HFFc6 (cell line): ENCODE measurements at regions not wholly inside any gene's neighbourhood (a gene's known extent, or its start where the extent isn't known, plus 50 kb on each side); places are given as distances from the start of the nearest gene placed in this dataset.

ENCODE experiments used
- DNase-seq: peaks from one replicate; pipeline ENCODE4 v3.0.0-alpha.2; 2018
- H3K27ac Mint-ChIP-seq: 2 replicates; pipeline ENCODE4 v1.8.0; 2020; ENCODE audit warnings: mild to moderate bottlenecking, mixed read lengths
- H3K27me3 Mint-ChIP-seq: 2 replicates; pipeline ENCODE4 v1.8.0; 2021; ENCODE audit warnings: mild to moderate bottlenecking, moderate library complexity, mixed read lengths; ENCODE audit not compliant: insufficient read depth
- H3K36me3 Mint-ChIP-seq: 2 replicates; pipeline ENCODE4 v1.8.0; 2021; ENCODE audit warnings: low read depth, mixed read lengths
- H3K4me1 Mint-ChIP-seq: 2 replicates; pipeline ENCODE4 v1.8.0; 2020; ENCODE audit warnings: low read depth, mixed read lengths
- H3K4me3 Mint-ChIP-seq: 2 replicates; pipeline ENCODE4 v1.8.0; 2020; ENCODE audit warnings: mild to moderate bottlenecking, moderate library complexity, mixed read lengths
- H3K9me3 Mint-ChIP-seq: 2 replicates; pipeline ENCODE4 v1.8.0; 2020; ENCODE audit warnings: mild to moderate bottlenecking, mixed read lengths
- TF ChIP-seq, protein P1 (sequence below): fragments of 200-600 bp; sonication (generic); IDR thresholded peaks from 2 replicates; pipeline ENCODE4 v1.5.0; 2021; ENCODE audit warnings: antibody characterized with exemption, mild to moderate bottlenecking

DNA sequence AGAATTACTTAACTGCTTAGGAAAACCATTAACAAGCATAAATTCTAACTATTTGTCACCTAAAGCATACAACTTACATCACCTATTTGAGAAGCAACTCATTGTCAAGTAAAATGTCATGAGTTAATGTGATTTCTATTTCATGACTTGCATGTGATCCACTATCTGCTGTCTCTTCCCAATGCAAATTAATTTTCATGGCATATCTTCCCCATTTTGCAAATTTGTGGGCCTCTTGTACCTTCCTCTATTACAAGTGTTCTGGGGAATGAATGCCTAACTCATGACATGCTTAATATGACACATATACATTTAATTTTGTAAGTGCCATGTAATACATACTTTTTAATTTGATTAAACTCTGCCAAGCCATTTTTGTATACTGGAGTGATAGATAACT, 81.1 kb upstream of the EDNRB start:
- DNase-seq: no peak
- Mint-ChIP-seq H3K4me3 (no peak overlapping the region), H3K27me3 (no peaks in the 10 kb centered on the region), H3K9me3 (peaks cover 32% of the 10 kb centered on the region), H3K36me3 (no peaks in the 10 kb centered on the region), H3K4me1 (no peaks in the 10 kb centered on the region), H3K27ac (no peak overlapping the region)
- TF ChIP-seq, protein P1, sequence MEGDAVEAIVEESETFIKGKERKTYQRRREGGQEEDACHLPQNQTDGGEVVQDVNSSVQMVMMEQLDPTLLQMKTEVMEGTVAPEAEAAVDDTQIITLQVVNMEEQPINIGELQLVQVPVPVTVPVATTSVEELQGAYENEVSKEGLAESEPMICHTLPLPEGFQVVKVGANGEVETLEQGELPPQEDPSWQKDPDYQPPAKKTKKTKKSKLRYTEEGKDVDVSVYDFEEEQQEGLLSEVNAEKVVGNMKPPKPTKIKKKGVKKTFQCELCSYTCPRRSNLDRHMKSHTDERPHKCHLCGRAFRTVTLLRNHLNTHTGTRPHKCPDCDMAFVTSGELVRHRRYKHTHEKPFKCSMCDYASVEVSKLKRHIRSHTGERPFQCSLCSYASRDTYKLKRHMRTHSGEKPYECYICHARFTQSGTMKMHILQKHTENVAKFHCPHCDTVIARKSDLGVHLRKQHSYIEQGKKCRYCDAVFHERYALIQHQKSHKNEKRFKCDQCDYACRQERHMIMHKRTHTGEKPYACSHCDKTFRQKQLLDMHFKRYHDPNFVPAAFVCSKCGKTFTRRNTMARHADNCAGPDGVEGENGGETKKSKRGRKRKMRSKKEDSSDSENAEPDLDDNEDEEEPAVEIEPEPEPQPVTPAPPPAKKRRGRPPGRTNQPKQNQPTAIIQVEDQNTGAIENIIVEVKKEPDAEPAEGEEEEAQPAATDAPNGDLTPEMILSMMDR: no peak

DNA sequence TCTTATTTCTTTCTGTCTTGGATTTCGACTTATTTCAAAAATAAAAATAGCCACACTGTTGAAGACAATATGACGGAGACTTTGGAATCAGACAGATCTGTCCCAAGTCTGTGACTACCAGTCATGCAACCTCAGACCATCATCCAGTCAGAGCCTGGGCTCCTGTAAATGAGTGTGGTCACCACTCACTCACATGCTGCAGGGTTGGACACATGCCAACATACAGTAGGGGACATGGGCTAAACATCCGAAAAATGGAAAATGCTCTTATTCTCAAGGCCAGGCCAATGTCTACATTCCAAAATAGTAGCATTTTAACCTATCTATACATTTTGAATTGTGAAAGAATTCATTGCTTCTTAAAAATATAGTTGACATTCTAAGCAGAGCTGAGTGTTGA, 75.5 kb upstream of the EDNRB start:
- Mint-ChIP-seq H3K4me3 (no peak overlapping the region), H3K36me3 (no peaks in the 10 kb centered on the region)
- TF ChIP-seq, protein P1: no peak

GRCh38 chr13:77991003-77991402, 72.4 kb upstream of the EDNRB start:
- no peak for DNase-seq
- H3K36me3 Mint-ChIP-seq: no peaks in the 10 kb centered on the region
- no peak overlapping the region for H3K27ac Mint-ChIP-seq
- no peaks in the 10 kb centered on the region for H3K4me1 Mint-ChIP-seq
- no peaks in the 10 kb centered on the region for H3K9me3 Mint-ChIP-seq
- TF ChIP-seq, protein P1: no peak
- no peaks in the 10 kb centered on the region for H3K27me3 Mint-ChIP-seq
- no peak overlapping the region for H3K4me3 Mint-ChIP-seq

More for the DNA sequence above, 75.5 kb upstream of the EDNRB start:
- H3K27ac Mint-ChIP-seq: no peak overlapping the region
- no peaks in the 10 kb centered on the region for H3K4me1 Mint-ChIP-seq
- H3K27me3 Mint-ChIP-seq: no peaks in the 10 kb centered on the region
- no peak for DNase-seq
- no peaks in the 10 kb centered on the region for H3K9me3 Mint-ChIP-seq

DNA sequence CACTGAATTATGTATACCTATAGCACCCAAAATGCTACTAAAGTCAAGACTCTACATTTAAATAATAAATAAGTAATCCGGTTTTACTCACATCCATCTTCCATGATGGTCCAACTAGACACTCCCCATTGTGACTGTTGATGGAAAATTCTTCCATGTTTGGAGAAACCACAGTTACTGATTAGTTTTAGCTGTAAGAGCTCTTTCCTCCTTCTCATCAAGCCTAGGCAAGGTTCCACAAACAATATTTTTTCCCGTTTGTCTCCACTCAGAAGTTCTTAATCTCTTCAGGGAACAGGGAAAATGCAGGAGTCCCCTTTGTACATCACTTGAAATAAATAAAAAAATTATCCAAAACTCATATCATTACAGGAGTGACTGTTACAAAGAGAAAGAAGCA, 70.7 kb upstream of the EDNRB start:
- no peak overlapping the region for H3K4me3 Mint-ChIP-seq
- no peaks in the 10 kb centered on the region; the same call in 1 of the 2 replicates for H3K9me3 Mint-ChIP-seq
- no peak for DNase-seq
- no peak overlapping the region for H3K27ac Mint-ChIP-seq
- TF ChIP-seq, protein P1: no peak
- H3K36me3 Mint-ChIP-seq: no peaks in the 10 kb centered on the region
- no peaks in the 10 kb centered on the region for H3K4me1 Mint-ChIP-seq
- H3K27me3 Mint-ChIP-seq: no peaks in the 10 kb centered on the region

- Mint-ChIP-seq H3K9me3 (no peaks in the 10 kb centered on the region; the same call in 1 of the 2 replicates), H3K4me3 (no peak overlapping the region), H3K4me1 (no peaks in the 10 kb centered on the region), H3K27ac (no peak overlapping the region), H3K36me3 (no peaks in the 10 kb centered on the region), H3K27me3 (no peaks in the 10 kb centered on the region)
- TF ChIP-seq, protein P1: no peak
- no peak for DNase-seq
Measured at GRCh38 chr13:77988355-77988754, 69.7 kb upstream of the EDNRB start.

GRCh38 chr13:77986713-77987112, 68.1 kb upstream of the EDNRB start:
- no peak for DNase-seq
- no peaks in the 10 kb centered on the region for H3K4me1 Mint-ChIP-seq
- no peak overlapping the region for H3K27ac Mint-ChIP-seq
- H3K27me3 Mint-ChIP-seq: no peaks in the 10 kb centered on the region
- H3K9me3 Mint-ChIP-seq: no peaks in the 10 kb centered on the region; the same call in 1 of the 2 replicates
- no peak overlapping the region for H3K4me3 Mint-ChIP-seq
- no peaks in the 10 kb centered on the region for H3K36me3 Mint-ChIP-seq
- TF ChIP-seq, protein P1: no peak
